ENCODE measurements at regions not wholly inside any gene's neighbourhood (a gene's known extent, or its start where the extent isn't known, plus 50 kb on each side); places are given as distances from the start of the nearest gene placed in this dataset.
"Not testable (repeated sequence)": the region's sequence is repeated elsewhere in the genome, so short reads cannot be mapped to it uniquely, and the experiment has no call there.

DNA sequence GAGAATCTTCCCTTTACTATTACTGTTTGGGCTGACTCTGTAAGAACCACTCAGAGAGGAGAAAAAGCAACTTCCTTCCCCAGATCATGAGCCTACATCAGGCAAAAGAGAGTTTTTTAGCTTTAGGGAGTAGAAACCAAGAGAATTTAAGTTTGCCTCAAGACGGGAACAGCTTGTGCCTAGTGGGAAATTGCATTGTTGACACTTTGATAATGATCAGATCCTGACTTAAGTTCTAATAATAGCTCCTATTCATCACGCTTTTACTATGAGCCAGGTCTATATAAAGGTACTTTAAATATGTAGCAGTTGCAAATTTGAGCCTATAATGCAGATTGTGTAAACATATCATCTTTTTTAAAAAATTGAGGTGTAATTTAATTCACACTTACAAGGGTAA is 298.2 kb downstream of the MAN2A1 start:
- no peak for DNase-seq
- intact Hi-C loops (cut with DNase I), result no loop called here

DNA sequence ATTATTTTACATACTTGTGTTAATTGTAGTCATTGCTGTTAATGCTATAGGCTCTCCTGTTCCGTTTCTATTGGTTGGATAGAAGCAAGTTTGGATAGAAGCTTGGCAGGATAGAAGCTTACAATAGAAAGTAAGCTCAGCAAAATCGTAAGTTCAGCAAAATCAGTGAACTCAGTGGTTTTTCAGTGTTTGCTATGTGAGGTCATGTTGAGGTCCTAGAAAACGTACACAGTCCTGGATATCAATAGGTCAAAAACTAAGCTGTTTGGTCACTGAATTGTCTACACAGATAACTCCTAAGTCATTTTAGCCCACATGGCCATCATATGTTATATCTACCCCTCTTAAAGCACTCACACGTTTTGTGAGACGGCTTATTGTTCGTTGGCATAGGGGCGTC is 299.4 kb downstream of the MAN2A1 start:
- intact Hi-C loops (cut with DNase I), result no loop called here
- DNase-seq, result no peak

DNA sequence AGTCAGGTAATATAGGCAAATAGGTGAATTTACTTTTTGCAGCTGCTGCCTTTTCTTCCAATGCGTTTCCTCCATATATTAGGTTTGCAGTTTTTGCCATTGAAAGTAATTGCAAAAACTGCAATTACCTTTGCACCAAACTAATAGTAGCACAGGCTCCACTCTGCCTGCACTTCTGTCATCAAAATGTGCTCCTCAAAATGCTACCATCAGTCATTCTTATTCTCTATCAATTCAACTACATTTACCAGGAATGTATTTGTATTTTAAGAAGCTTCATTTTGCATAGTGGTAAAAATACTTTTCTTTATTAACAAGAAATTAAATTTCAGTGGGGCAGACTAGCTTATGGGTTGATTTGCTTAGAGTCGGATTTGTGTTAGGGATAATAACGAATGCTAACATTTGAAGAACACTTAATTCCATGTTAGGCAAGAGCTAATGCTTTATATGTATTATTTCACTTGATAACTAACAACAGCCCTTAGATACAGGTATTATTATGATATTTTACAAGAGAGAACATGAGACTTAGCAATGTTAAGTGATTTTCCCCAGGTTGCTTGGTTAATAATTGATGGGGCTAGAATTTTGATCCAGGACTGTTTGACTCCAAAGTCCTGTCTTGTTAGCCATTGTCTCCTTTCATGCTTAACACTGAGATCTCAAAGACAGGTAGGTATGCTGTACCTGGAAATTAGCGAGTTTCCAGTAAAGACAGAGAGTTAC is 300.4 kb downstream of the MAN2A1 start:
- intact Hi-C loops (cut with DNase I), result no loop called here
- no peak for DNase-seq

DNA sequence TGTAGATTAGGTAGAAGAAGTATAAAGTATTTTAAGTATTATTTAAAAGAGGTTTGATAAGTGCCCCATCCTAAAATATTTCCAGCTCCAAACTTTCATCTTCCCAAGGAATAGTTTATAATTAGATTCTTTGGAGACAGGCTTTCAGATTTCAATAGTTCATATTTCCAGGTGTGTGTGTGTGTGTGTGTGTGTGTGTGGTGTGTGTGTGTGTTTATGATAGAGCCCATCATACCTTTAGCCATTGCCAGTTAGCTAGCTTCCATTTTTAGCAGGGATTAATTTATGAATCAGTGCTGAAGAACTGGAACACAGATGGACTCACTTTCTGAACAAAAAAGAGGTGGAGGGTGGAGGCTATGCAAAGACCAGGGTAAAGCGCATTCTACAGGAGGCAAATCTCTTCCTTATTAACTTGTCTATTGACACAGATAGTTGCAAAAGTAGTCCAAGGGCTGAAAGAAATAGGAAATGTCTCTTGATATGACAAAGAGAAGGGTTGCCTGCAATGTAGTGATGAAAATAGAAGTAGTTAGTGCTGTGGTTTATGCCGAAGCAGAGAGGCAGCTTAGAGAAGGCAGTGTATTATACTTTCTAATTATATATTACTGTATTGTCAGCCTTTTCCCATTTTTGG is 301.1 kb downstream of the MAN2A1 start:
- intact Hi-C loops (cut with DNase I), result no loop called here
- no peak for DNase-seq

DNA sequence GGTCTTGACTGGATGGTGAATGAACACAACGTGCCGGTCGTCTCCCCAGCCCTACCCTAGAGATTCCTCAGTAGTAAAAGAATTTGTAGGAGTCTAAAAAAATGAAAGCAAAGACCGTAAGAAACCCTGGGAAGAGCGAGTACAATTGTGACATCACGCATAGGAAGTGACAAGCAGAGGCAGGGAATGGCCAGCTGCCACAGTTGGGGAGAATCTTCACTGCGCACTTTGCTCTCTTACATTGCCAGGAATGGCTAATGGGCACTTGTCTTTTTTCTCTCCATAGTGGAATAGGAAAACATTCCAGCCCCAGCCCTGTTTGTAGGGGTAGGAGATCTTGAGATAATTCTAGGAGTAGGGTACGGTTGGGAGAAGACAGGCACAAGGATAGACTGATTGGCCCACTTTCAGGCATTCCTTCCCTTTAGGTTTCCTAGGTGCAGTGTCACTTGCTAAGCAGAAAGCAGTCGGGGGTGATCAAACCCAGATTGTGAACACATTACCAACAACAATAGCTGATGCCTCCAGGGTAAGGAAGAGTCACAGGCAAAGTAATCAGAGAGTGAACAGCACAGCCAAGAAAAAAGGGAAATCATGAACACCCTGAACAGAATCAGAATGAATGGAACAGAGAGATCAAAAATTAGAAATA is 302.7 kb downstream of the MAN2A1 start:
- intact Hi-C loops (cut with DNase I), result no loop called here
- DNase-seq, result peak in 1 of 10 donors; percentile 53

DNA sequence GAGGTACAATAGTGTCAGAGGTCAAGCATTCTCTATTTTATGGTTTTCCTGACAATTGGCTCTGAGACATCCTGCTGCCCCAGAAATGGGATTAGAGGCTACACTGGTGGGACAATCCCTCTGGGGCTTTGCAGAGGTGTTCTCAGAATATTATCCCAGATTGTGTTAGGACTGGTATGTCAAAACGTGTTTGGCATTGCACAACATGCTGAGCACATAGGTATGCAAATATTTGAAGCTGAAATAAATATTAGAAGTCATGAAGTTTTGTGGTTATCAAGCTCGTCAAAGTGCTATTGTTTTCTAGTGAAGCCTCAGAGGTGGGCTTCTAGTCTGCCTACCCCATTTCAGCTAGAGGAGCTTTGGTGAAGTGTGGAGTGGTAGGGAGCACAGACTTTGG is 304.4 kb downstream of the MAN2A1 start:
- intact Hi-C loops (cut with DNase I), result no loop called here
- DNase-seq, result no peak

DNA sequence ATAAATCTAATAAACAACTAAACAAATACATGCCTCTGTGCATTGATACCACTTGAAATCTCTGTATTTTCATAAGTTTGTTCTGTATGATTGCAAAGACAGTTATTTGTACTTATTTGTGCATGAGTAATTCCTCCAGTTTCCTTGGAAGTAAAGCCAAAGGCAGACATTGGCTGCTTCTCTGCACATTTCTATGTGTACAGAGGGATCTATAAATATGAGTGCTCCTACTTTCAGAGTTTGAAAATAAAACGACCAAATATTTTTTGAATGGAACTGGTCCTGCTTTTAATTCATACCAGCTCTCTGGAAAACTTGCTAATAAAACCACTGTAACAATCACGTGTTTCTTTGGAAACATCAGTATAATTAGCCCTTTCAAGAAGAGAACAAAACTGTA is 306.5 kb downstream of the MAN2A1 start:
- no peak for DNase-seq
- intact Hi-C loops (cut with DNase I), result no loop called here

DNA sequence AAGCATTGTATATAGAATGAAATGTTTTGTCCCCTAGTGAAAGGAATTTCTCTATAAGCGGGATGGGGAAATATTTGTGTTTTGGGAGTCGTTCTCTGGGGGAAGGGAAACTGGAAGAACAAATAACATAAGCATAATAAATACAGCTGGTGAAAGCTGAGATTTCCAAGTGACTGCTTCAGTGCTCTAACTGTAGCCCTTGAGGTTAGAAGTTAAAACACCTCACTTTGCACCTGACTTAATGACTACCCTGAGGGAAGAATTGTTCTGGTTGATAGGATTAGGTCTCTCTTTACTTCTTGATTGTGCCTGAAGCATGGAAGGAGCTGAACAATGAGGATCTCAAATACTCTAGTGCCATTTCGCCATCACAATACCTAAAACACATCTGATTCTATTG is 307.4 kb downstream of the MAN2A1 start:
- intact Hi-C loops (cut with DNase I), result no loop called here
- DNase-seq, result no peak

DNA sequence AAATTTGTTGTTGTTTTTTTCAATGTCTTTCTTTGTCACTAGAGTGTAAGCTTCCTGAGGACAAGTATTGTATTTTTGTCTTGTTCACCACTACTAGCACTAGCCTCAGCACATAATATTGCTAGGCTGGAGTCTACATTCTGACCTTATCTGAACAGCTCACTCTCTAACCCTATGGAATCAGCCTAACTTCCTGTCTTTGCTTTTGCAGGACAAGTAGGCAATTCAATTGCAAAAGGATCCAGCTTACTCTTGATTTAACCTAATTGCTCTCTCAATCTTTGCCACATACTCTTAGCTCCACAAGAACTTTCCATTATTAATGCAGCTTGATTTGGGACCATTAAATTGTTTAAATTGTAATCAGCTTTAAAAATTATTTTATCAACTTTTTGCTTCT is 308.5 kb downstream of the MAN2A1 start:
- DNase-seq, result no peak
- intact Hi-C loops (cut with DNase I), result no loop called here

DNA sequence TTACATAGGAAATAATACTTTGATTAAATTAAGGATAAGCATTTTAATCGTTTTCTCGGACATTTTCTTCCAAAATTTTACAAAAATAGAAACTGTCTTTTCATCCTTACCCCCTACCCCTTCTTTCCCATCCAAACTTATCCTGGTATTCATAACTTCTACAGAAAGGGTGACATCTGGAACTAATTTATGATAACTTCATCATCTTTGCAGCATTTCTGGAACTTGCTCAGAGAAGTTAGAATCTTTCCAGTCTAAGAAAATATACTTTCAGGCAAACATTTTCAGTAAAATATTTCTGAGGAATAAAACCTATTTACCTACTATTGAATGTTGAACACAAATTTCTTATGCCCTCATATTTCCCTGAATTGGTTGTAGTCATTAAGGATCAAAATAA is 309.0 kb downstream of the MAN2A1 start:
- no peak for DNase-seq
- intact Hi-C loops (cut with DNase I), result no loop called here

DNA sequence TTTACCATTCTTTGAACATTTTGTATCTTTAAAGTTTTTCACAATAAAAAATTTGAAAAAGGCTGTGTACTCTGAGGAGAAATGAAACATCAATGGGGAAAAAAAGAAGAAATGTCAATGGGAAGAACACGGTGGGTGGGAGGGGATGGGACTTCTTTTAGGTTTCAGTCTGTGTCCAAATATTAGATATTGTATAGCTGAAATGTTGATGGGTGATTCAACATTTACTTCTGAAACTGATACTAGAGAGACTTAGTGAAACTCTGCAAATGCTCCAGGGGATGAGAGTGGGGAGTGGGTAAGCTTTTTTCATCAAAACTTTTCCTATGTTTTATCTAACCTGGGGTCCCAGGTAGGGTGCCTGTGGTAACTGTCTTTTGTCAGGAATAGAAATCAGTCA is 311.9 kb downstream of the MAN2A1 start:
- intact Hi-C loops (cut with DNase I), result no loop called here
- no peak for DNase-seq

DNA sequence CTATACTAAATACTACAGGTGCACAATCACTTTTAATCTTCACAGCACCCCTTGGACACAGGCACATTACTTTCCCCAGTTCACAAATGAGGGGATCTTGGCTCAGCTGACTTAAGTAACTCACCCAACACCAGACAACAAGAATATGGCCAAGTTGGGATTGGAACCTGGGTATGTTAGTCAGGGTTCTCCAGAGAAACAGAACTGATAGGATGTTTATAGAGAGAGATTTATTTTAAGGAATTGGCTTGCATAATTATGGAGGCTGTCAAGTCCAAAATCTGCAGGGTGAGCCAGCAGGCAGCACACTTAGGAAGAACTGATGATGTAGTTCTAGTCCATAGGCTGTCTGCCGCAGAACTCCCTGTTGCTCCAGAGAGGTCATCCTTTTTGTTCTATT is 312.9 kb downstream of the MAN2A1 start:
- intact Hi-C loops (cut with DNase I), result no loop called here
- no peak for DNase-seq

DNA sequence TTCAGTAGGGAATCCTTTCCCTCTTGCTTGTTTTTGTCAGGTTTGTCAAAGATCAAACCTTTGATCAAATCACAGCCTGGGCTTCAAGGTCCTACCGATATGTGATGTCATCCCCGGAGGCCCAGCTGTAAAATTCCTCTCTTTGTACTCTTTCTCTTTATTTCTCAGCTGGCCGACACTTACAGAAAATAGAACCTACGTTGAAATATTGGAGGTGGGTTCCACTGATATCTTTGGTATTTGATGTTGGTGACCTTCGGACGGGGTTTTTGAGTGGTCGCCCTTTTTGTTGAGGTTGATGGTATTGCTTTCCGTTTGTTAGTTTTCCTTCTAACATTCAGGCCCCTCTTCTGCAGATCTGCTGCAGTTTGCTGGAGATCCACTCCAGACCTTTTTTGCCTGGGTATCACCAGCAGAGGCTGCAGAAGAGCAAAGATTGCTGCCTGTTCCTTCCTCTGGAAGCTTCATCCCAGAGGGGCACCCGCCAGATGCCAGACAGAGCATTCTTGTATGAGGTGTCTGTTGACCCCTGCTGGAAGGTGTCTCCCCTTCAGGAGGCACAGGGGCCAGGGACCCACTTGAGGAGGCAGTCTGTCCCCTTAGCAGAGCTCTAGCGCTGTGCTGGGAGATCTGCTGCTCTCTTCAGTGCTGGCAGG is 316.3 kb downstream of the MAN2A1 start:
- intact Hi-C loops (cut with DNase I), result not testable (repeated sequence)
- DNase-seq, result peak in 1 of 10 donors; percentile 75

DNA sequence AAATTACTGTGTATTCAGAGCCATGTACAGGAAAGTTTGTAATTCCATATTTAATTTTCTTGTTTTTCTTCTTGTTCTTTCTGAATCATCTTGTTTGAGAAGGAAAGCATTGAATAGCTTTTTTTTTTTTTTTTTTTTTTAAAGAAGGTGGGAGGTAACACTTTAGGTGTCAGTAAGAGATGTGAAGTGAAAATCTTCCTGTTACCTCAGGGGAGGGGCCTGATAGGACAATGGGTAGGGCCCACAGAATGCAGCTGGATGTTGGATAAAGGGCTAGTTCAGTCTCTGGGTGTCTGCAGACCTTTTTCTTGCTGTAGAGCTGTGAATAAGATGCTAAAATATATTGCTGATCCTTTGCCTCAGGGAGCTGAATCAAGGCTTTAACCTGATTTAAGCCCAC is 317.4 kb downstream of the MAN2A1 start:
- no peak for DNase-seq
- intact Hi-C loops (cut with DNase I), result no loop called here

DNA sequence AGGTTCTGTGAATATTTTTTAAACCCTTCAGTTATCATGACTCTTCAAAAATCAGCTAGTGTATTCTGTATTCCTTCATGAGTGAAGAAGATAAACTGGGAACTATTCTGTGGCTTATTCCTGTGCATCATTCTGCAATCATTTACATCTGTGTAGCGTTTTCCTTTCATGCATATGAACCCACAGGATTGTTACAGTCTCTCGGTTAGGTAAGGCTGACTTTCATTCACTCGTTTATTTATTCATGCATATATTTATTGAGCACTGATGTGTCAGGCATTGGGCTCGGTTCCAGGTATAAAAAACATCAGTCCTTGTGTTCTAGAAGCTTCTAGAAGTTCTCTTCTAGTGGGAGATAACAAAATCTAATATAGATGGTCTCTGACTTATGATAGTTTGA is 318.4 kb downstream of the MAN2A1 start:
- DNase-seq, result no peak
- intact Hi-C loops (cut with DNase I), result no loop called here

DNA sequence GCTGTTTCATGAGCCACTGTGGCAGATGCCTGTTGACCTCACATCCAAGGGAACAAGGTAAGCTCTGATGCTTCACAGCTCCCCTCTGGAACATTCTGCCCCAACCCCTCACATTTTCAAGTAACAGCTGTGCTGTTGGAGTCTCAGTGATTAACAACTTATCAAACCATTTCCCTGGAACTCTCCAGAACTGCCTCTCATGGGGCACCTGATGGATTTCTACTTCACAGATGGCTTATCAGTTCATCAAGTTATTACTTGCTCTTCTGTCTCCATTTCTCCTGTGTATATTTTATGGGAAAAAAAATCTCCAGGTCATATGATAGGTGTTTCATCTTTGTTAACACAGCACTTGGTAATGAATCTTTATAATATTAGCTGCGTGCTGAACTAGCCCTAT is 322.4 kb downstream of the MAN2A1 start:
- intact Hi-C loops (cut with DNase I), result no loop called here
- no peak for DNase-seq

DNA sequence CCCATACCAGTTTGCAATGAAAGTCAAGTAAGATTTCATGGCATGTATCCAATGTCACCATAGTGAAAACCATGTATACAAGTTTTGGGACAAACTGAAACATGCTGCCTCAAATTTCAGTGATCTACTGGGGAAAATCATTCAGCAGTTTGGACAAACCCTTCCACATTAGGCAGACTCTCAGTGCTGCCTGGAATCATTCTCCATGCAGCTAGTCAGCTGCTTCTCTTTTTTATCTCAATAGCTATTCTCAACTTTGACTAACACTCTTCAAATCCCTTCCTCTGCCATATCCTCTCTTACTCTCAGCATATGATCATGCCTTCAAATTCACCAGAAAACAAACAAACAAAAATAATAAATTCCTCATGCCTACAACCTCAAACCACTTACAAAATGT is 323.3 kb downstream of the MAN2A1 start:
- intact Hi-C loops (cut with DNase I), result no loop called here
- DNase-seq, result no peak

DNA sequence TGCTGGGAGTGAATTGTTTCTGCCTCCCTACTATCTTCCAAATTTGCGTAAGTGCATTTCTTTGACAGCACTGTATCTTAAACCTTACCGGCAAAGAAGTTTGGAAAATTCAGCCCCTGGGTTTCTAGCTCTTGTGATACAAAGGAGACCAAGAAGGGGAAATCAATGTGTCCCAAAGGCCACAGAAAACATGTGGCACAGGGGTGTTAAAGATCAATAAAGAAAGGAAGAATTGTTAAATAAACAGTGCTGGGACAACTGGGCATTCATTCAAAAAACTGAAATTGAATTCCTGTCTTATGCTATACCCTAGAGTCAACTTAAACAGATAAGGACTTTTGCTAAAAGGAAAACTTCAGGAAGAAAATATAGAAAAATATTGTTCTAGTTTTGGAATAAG is 328.1 kb downstream of the MAN2A1 start:
- intact Hi-C loops (cut with DNase I), result no loop called here
- no peak for DNase-seq

DNA sequence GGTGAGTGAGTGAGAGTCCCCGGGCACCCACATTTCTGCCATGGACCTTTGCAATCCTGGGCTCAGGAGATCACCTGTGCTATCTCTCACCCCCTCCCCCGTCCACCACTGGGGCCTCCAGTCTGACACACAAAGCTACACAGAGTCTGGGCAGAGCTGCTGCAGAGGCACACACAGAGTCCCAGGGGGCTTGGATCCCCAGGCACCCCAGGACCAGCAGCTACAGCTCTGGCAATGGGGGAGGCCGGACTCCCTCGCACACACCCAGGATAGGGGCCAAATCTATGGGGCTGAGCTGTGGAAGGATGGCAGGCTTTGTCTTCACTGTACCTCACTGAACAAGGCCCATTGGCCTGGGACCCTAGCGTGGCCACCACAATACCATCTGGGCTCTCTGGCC is 328.8 kb downstream of the MAN2A1 start:
- intact Hi-C loops (cut with DNase I), result no loop called here
- DNase-seq, result no peak

DNA sequence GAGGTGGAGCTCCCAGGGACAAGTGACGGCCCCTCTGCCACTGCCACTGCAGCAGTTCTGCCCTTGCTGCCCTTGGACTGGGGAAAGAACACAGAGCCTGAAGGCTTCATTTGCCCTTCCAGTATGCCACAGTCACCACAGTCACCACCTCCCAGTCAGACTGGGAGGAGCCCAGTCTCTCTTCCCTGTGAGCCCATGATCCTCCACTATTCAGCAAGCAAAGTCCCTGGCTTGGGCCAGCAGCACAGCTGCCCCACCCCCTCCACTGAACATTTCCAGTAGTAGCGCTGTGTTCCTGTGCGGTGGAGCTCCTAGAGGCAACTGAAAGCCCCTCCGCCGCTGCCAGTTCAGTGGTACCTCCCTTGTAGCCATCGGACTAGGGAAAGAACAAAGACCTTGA is 329.4 kb downstream of the MAN2A1 start:
- DNase-seq, result no peak
- intact Hi-C loops (cut with DNase I), result no loop called here

DNA sequence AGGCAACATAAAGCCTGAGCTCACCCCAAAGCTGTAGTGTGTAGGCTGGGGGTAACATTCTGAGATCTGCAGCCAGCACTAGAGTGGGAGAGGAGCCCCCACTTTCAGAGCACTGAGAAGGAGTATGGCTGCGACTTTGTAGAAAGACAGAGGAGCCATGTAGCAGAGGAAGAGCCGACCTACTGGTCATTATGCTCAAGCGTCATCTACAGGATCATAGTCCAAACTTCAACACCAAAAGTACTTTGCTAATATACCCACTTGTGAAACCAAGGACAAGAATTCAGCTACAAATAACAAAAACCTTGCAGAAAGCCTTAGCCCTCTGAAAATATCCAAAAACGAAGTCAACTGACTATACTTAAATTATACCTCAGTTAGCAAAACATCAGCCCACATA is 330.1 kb downstream of the MAN2A1 start:
- DNase-seq, result no peak
- intact Hi-C loops (cut with DNase I), result no loop called here

DNA sequence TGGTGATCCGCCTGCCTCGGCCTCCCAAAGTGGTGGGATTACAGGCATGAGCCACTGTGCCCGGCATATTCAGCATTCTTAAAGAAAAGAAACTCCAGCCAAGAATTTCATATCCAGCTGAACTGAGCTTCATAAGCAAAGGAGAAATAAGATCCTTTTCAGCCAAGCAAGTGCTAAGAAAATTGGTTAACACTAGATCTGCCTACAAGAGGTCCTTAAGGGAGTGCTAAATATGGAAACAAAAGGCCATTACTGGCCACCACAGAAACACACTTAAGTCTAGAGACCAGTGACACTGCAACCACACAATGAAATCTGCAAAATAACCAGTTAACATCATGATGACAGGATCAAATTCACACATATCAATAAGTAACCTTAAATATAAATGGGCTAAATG is 331.5 kb downstream of the MAN2A1 start:
- no peak for DNase-seq
- intact Hi-C loops (cut with DNase I), result no loop called here

Data from posterior cingulate gyrus (tissue), 11 donors.